PC-9 (cell line): ENCODE measurements at regions not wholly inside any gene's neighbourhood (a gene's known extent, or its start where the extent isn't known, plus 50 kb on each side); places are given as distances from the start of the nearest gene placed in this dataset.

ENCODE experiments used
- CTCF ChIP-seq: fragments of 200-600 bp; sonication (generic); conservative IDR thresholded peaks from 2 replicates; pipeline ENCODE4 v1.6.1; 2017; ENCODE audit warnings: mixed run types, antibody characterized with exemption, mild to moderate bottlenecking, moderate library complexity
- EZH2 ChIP-seq: fragments of 200-600 bp; sonication (generic); IDR thresholded peaks from 2 replicates; pipeline ENCODE4 v1.8.0; 2017; ENCODE audit warnings: antibody characterized with exemption, low read depth

GRCh38 chr4:59805176-59805575 lies 1395.0 kb upstream of the ADGRL3 start:
- TF ChIP-seq CTCF: no peak
- TF ChIP-seq EZH2: no peak
